Spleen (tissue), 11 donors: ENCODE measurements at regions not wholly inside any gene's neighbourhood (a gene's known extent, or its start where the extent isn't known, plus 50 kb on each side); places are given as distances from the start of the nearest gene placed in this dataset.

Experiments used
- DNase-seq: peaks from one replicate; pipeline ENCODE4 v3.0.0-alpha.2; 2020
- H3K27ac ChIP-seq, 8 donors: fragments of 200-600 bp; sonication (generic) in 7 of 8; 1 replicate in 4 of 8; 2 replicates in 4 of 8; pipeline versions ENCODE4 v1.5.0 to v1.8.0; 2016 to 2021; ENCODE audit warnings: inconsistent platforms in 4 of 8, mild to moderate bottlenecking in 4 of 8, moderate library complexity in 1 of 8
- H3K27me3 ChIP-seq, 7 donors: fragments of 200-600 bp; sonication (generic) in 6 of 7; replicated peaks in 1 of 7; 1 replicate in 4 of 7; 2 replicates in 3 of 7; pipeline versions ENCODE4 v1.5.0 to v1.8.0; 2016 to 2021; ENCODE audit warnings: inconsistent platforms in 3 of 7, mild to moderate bottlenecking in 1 of 7
- H3K36me3 ChIP-seq, 6 donors: fragments of 200-600 bp; sonication (generic) in 5 of 6; 1 replicate in 4 of 6; 2 replicates in 2 of 6; pipeline versions ENCODE4 v1.5.0 to v1.8.0; 2016 to 2021; ENCODE audit warnings: inconsistent platforms in 2 of 6
- H3K4me1 ChIP-seq, 6 donors: fragments of 200-600 bp; sonication (generic) in 5 of 6; 1 replicate in 3 of 6; 2 replicates in 3 of 6; pipeline versions ENCODE4 v1.5.0 to v1.8.0; 2016 to 2021; ENCODE audit warnings: inconsistent platforms in 3 of 6
- H3K4me3 ChIP-seq, 8 donors: fragments of 200-600 bp; sonication (generic) in 7 of 8; 1 replicate in 4 of 8; 2 replicates in 4 of 8; pipeline versions ENCODE4 v1.5.0 to v1.8.0; 2016 to 2021; ENCODE audit warnings: inconsistent platforms in 4 of 8, mild to moderate bottlenecking in 4 of 8, moderate library complexity in 2 of 8
- H3K9me3 ChIP-seq, 8 donors: fragments of 200-600 bp; sonication (generic) in 7 of 8; 1 replicate in 4 of 8; 2 replicates in 4 of 8; pipeline versions ENCODE4 v1.5.0 to v1.8.0; 2016 to 2021; ENCODE audit warnings: inconsistent platforms in 4 of 8
- CTCF ChIP-seq, 11 experiments: fragments of 200-600 bp in 7 of 11; fragments of 450-650 bp in 4 of 11; sonication (generic) in 4 of 11; IDR thresholded peaks in 8 of 11; conservative IDR thresholded peaks in 3 of 11; 1 replicate in 7 of 11; 2 replicates in 4 of 11; pipeline versions ENCODE4 v1.4.0 to v1.8.0; 2016 to 2021; ENCODE audit warnings: antibody characterized with exemption in 11 of 11, inconsistent platforms in 4 of 11, mild to moderate bottlenecking in 1 of 11
- POLR2A ChIP-seq, 3 donors: fragments of 450-650 bp; IDR thresholded peaks; one replicate each; pipeline ENCODE4 v1.5.1; 2017; ENCODE audit warnings: antibody characterized with exemption in 3 of 3, mild to moderate bottlenecking in 1 of 3
- POLR2AphosphoS5 ChIP-seq, 3 donors: sonication (generic); formaldehyde crosslinking; IDR thresholded peaks; one replicate each; pipeline ENCODE4 v1.5.1; 2017; ENCODE audit warnings: antibody characterized with exemption in 3 of 3
- WGBS, 5 donors: extraction: QIAGEN DNeasy Blood & Tissue Kit in 3 of 5; methylation state at CpG; one replicate each; pipeline versions ENCODE4 v1.1.5 to v1.1.7; 2013 to 2018; 5-methylcytosine and 5-hydroxymethylcytosine counted together
- intact Hi-C: fragments of 100-400 bp; cut with DNase I; formaldehyde crosslinking; loops from one replicate; pipeline ENCODE4 v1.15.0; 2023; ENCODE audit warnings: low total_unique reads
- donor health status: healthy with polysubstance abuse.
- donor health status: DM: no; HTN: no; CAD: no; lungs with moderate emphysema.
- donor health status: DM: no; HTN: no; CAD: no.
- donor health status: Bipolar disorder and iron deficiency.
- donor health status: healthy.
- donor health status: DM: no; HTN: no; CAD: no.
- donor health status: DM: yes; HTN: yes; CAD: no.

GRCh38 chr5:98301547-98301946 is 471.9 kb upstream of the RGMB start:
- intact Hi-C loops: no loop called here
- Histone ChIP-seq H3K4me1 (no peaks in the 10 kb centered on the region), H3K4me3 (no peak overlapping the region), H3K27me3 (no peaks in the 10 kb centered on the region), H3K9me3 (no peaks in the 10 kb centered on the region), H3K36me3 (no peaks in the 10 kb centered on the region), H3K27ac (no peak overlapping the region)
- DNase-seq: no peak
- WGBS, 5 donors: 57 to 74% (median 67%) methylated on average over 2 of the region's 2 CpGs
- TF ChIP-seq POLR2A (IDR thresholded peaks at IDR 0.05): no peak
- TF ChIP-seq CTCF (IDR thresholded peaks at IDR 0.05 in 8 of 11, conservative IDR thresholded peaks at IDR 0.05 in 3 of 11): no peak
- no peak for TF ChIP-seq POLR2AphosphoS5 (IDR thresholded peaks at IDR 0.05)

GRCh38 chr5:98307811-98308210 is 465.7 kb upstream of the RGMB start:
- Histone ChIP-seq H3K36me3 (no peaks in the 10 kb centered on the region), H3K27me3 (no peaks in the 10 kb centered on the region), H3K4me1 (no peaks in the 10 kb centered on the region), H3K9me3 (no peaks in the 10 kb centered on the region), H3K27ac (no peak overlapping the region), H3K4me3 (no peak overlapping the region)
- TF ChIP-seq POLR2A (IDR thresholded peaks at IDR 0.05) (no peak), POLR2AphosphoS5 (IDR thresholded peaks at IDR 0.05) (no peak), CTCF (IDR thresholded peaks at IDR 0.05 in 8 of 11, conservative IDR thresholded peaks at IDR 0.05 in 3 of 11) (no peak)
- 67 to 79% (median 69%) methylated on average over 2 of the region's 2 CpGs for WGBS, 5 donors
- no peak for DNase-seq
- intact Hi-C loops: no loop called here

GRCh38 chr5:98308231-98308630 is 465.2 kb upstream of the RGMB start:
- DNase-seq: no peak
- Histone ChIP-seq H3K27me3 (no peaks in the 10 kb centered on the region), H3K27ac (no peak overlapping the region), H3K9me3 (no peaks in the 10 kb centered on the region), H3K36me3 (no peaks in the 10 kb centered on the region), H3K4me1 (no peaks in the 10 kb centered on the region), H3K4me3 (no peak overlapping the region)
- intact Hi-C loops: no loop called here
- 79 to 96% (median 91%) methylated on average over 1 of the region's 1 CpG for WGBS, 5 donors
- no peak for TF ChIP-seq POLR2AphosphoS5 (IDR thresholded peaks at IDR 0.05)
- TF ChIP-seq CTCF (IDR thresholded peaks at IDR 0.05 in 8 of 11, conservative IDR thresholded peaks at IDR 0.05 in 3 of 11): no peak
- TF ChIP-seq POLR2A (IDR thresholded peaks at IDR 0.05): no peak

GRCh38 chr5:98308960-98309359 is 464.5 kb upstream of the RGMB start:
- intact Hi-C loops: no loop called here
- TF ChIP-seq POLR2AphosphoS5 (IDR thresholded peaks at IDR 0.05) (no peak), POLR2A (IDR thresholded peaks at IDR 0.05) (no peak), CTCF (IDR thresholded peaks at IDR 0.05 in 8 of 11, conservative IDR thresholded peaks at IDR 0.05 in 3 of 11) (no peak)
- H3K27ac ChIP-seq: no peak overlapping the region
- H3K36me3 ChIP-seq: no peaks in the 10 kb centered on the region
- DNase-seq: no peak
- no peaks in the 10 kb centered on the region for H3K4me1 ChIP-seq
- WGBS, 5 donors: 79 to 87% (median 85%) methylated on average over 4 of the region's 4 CpGs
- no peaks in the 10 kb centered on the region for H3K27me3 ChIP-seq
- no peaks in the 10 kb centered on the region for H3K9me3 ChIP-seq
- H3K4me3 ChIP-seq: no peak overlapping the region
